Motor neuron (in vitro differentiated cells): ENCODE measurements at regions not wholly inside any gene's neighbourhood (a gene's known extent, or its start where the extent isn't known, plus 50 kb on each side); places are given as distances from the start of the nearest gene placed in this dataset.

ENCODE experiments used
- ATAC-seq, 8 experiments: fragments of 200-7000 bp; cut with Tn5 transposase; replicated peaks in 6 of 8; 2 replicates each; pipeline ENCODE4 v1.8.0; 2021; ENCODE audit warnings: mild to moderate bottlenecking in 8 of 8, moderate library complexity in 8 of 8
- H3K27ac ChIP-seq, 2 donors: fragments of 250-450 bp; sonication (Bioruptor Pico); 2 replicates each; pipeline ENCODE4 v1.9.0; 2021; ENCODE audit warnings: antibody characterized with exemption in 2 of 2, mild to moderate bottlenecking in 2 of 2, moderate library complexity in 1 of 2
- H3K4me1 ChIP-seq, 2 donors: fragments of 250-450 bp; sonication (Bioruptor Pico); replicated peaks in 1 of 2; 2 replicates each; pipeline ENCODE4 v1.6.1; 2021; ENCODE audit warnings: antibody characterized with exemption in 2 of 2, mild to moderate bottlenecking in 2 of 2, moderate library complexity in 1 of 2
- H3K4me3 ChIP-seq, 5 donors: fragments of 250-450 bp; sonication (Bioruptor Pico); 2 replicates each; pipeline ENCODE4 v1.9.0; 2021; ENCODE audit warnings: antibody characterized with exemption in 5 of 5, mild to moderate bottlenecking in 5 of 5, moderate library complexity in 4 of 5
- WGBS, 10 experiments: fragments of 450-650 bp; shearing (Covaris generic); methylation state at CpG; one replicate each; pipeline ENCODE4 v1.0.0; 2022; 5-methylcytosine and 5-hydroxymethylcytosine counted together
- in situ Hi-C, 9 experiments: fragments of 400-800 bp; cut with MboI; loops; one replicate each; pipeline ENCODE4 v1.15.0; 2021; ENCODE audit warnings: low sequenced_read_pairs in 9 of 9, low pct_unique_long_range_greater_than_20kb in 2 of 9; ENCODE audit not compliant: unreplicated experiment in 9 of 9

GRCh38 chr4:126346654-126347053 lies 1031.9 kb downstream of the FAT4 start:
- peak in 2 of 8 experiments; percentile 16 to 31 for ATAC-seq
- 20 to 94% (median 71%) methylated on average over 1 to 2 of the region's 2 CpGs; no CpG with 5 or more reads in 1 of the 10 experiments for WGBS, 10 experiments
- H3K4me1 ChIP-seq, result peaks cover 0 to 4% of the 10 kb centered on the region in 2 donors
- H3K4me3 ChIP-seq, result no peak overlapping the region
- no peak overlapping the region for H3K27ac ChIP-seq
- in situ Hi-C loops, result no loop called here

- 54 to 100% (median 94%) methylated on average over 1 to 3 of the region's 3 CpGs for WGBS, 10 experiments
- in situ Hi-C loops, result no loop called here
- Histone ChIP-seq H3K4me3 (no peak overlapping the region), H3K4me1 (no peaks in the 10 kb centered on the region), H3K27ac (no peak overlapping the region)
- ATAC-seq, result no peak
Observed at GRCh38 chr4:126354784-126355183, 1040.0 kb downstream of the FAT4 start.

- no peak for ATAC-seq
- no peak overlapping the region for H3K27ac ChIP-seq
- H3K4me3 ChIP-seq, result no peak overlapping the region
- H3K4me1 ChIP-seq, result no peaks in the 10 kb centered on the region
- 39 to 96% (median 66%) methylated on average over 1 to 2 of the region's 2 CpGs; no CpG with 5 or more reads in 2 of the 10 experiments for WGBS, 10 experiments
- in situ Hi-C loops, result no loop called here
Observed at GRCh38 chr4:126358041-126358440, 1043.3 kb downstream of the FAT4 start.

GRCh38 chr4:126361287-126361686 lies 1046.5 kb downstream of the FAT4 start:
- peak in 1 of 8 experiments; percentile 24 for ATAC-seq
- in situ Hi-C loops, result no loop called here

GRCh38 chr4:126364311-126364911 lies 1049.7 kb downstream of the FAT4 start:
- in situ Hi-C loops, result no loop called here
- Histone ChIP-seq H3K4me1 (no peaks in the 10 kb centered on the region), H3K27ac (no peak overlapping the region), H3K4me3 (no peak overlapping the region)
- no peak for ATAC-seq
- 57 to 100% (median 95%) methylated on average over 1 of the region's 1 CpG; no CpG with 5 or more reads in 2 of the 10 experiments for WGBS, 10 experiments

More at GRCh38 chr4:126361287-126361686, 1046.5 kb downstream of the FAT4 start:
- Histone ChIP-seq H3K4me1 (no peaks in the 10 kb centered on the region), H3K27ac (no peak overlapping the region), H3K4me3 (no peak overlapping the region)
- WGBS, 10 experiments, result 20 to 100% (median 76%) methylated on average over 1 to 4 of the region's 4 CpGs; no CpG with 5 or more reads in 1 of the 10 experiments

GRCh38 chr4:126369076-126369475 lies 1054.3 kb downstream of the FAT4 start:
- Histone ChIP-seq H3K4me3 (no peak overlapping the region), H3K27ac (no peak overlapping the region), H3K4me1 (no peaks in the 10 kb centered on the region)
- no peak for ATAC-seq
- in situ Hi-C loops, result no loop called here

GRCh38 chr4:126372634-126373033 lies 1057.9 kb downstream of the FAT4 start:
- Histone ChIP-seq H3K4me3 (no peak overlapping the region), H3K27ac (no peak overlapping the region), H3K4me1 (no peaks in the 10 kb centered on the region)
- no peak for ATAC-seq
- WGBS, 10 experiments, result 14 to 100% (median 77%) methylated on average over 1 to 2 of the region's 2 CpGs
- in situ Hi-C loops, result no loop called here

- 0 to 88% (median 41%) methylated on average over 1 to 2 of the region's 2 CpGs; no CpG with 5 or more reads in 2 of the 10 experiments for WGBS, 10 experiments
- Histone ChIP-seq H3K27ac (no peak overlapping the region), H3K4me1 (no peaks in the 10 kb centered on the region), H3K4me3 (no peak overlapping the region)
- peak in 1 of 8 experiments; percentile 26 for ATAC-seq
- in situ Hi-C loops, result no loop called here
Observed at GRCh38 chr4:126375462-126376054, 1060.8 kb downstream of the FAT4 start.

- in situ Hi-C loops, result no loop called here
Observed at GRCh38 chr4:126385954-126386353, 1071.2 kb downstream of the FAT4 start.

GRCh38 chr4:126386512-126386911 lies 1071.8 kb downstream of the FAT4 start:
- 27 to 100% (median 71%) methylated on average over 1 to 2 of the region's 2 CpGs; no CpG with 5 or more reads in 1 of the 10 experiments for WGBS, 10 experiments
- in situ Hi-C loops, result no loop called here
- no peaks in the 10 kb centered on the region for H3K4me1 ChIP-seq
- ATAC-seq, result no peak
- H3K27ac ChIP-seq, result no peak overlapping the region
- no peak overlapping the region for H3K4me3 ChIP-seq

More at GRCh38 chr4:126385954-126386353, 1071.2 kb downstream of the FAT4 start:
- Histone ChIP-seq H3K27ac (no peak overlapping the region), H3K4me1 (no peaks in the 10 kb centered on the region), H3K4me3 (no peak overlapping the region)
- no peak for ATAC-seq

- in situ Hi-C loops, result no loop called here
- Histone ChIP-seq H3K4me3 (no peak overlapping the region), H3K27ac (no peak overlapping the region), H3K4me1 (no peaks in the 10 kb centered on the region)
- ATAC-seq, result peak in 2 of 8 experiments; percentile 58 to 75
- WGBS, 10 experiments, result 75 to 100% (median 100%) methylated on average over 1 to 2 of the region's 2 CpGs; no CpG with 5 or more reads in 4 of the 10 experiments
Observed at GRCh38 chr4:126395664-126396063, 1080.9 kb downstream of the FAT4 start.

GRCh38 chr4:126396121-126396520 lies 1081.4 kb downstream of the FAT4 start:
- Histone ChIP-seq H3K27ac (no peak overlapping the region), H3K4me1 (no peaks in the 10 kb centered on the region), H3K4me3 (no peak overlapping the region)
- in situ Hi-C loops, result no loop called here
- no peak for ATAC-seq
- 75 to 100% (median 89%) methylated on average over 1 to 3 of the region's 3 CpGs; no CpG with 5 or more reads in 2 of the 10 experiments for WGBS, 10 experiments

- H3K27ac ChIP-seq, result no peak overlapping the region
- H3K4me3 ChIP-seq, result no peak overlapping the region
- WGBS, 10 experiments, result 86 to 89% methylated on average over 1 of the region's 1 CpG; no CpG with 5 or more reads in 8 of the 10 experiments
- no peak for ATAC-seq
- H3K4me1 ChIP-seq, result no peaks in the 10 kb centered on the region
- in situ Hi-C loops, result no loop called here
Observed at GRCh38 chr4:126396703-126397102, 1081.9 kb downstream of the FAT4 start.

GRCh38 chr4:126404549-126404948 lies 1089.8 kb downstream of the FAT4 start:
- ATAC-seq, result no peak

More at GRCh38 chr4:126404549-126404948, 1089.8 kb downstream of the FAT4 start:
- no peak overlapping the region for H3K4me3 ChIP-seq
- in situ Hi-C loops, result loop anchor here in 1 of 9 experiments (25.0 kb wide), 1 partner anchor 183 kb away; no protein-coding TSS in a partner anchor
- no peaks in the 10 kb centered on the region for H3K4me1 ChIP-seq
- WGBS, 10 experiments, result 80 to 83% methylated on average over 1 of the region's 1 CpG; no CpG with 5 or more reads in 8 of the 10 experiments
- no peak overlapping the region for H3K27ac ChIP-seq
